Keratinocyte (primary cell): ENCODE measurements at regions not wholly inside any gene's neighbourhood (a gene's known extent, or its start where the extent isn't known, plus 50 kb on each side); places are given as distances from the start of the nearest gene placed in this dataset.

ENCODE experiments used
- DNase-seq: peaks from one replicate; pipeline ENCODE4 v3.0.0-alpha.2; 2011; ENCODE audit warnings: low read depth, missing footprints, low spot score
- FAIRE-seq: peaks from 2 replicates; lab custom pipeline; 2011; peaks lifted over from hg19 to GRCh38; lab: Jason Lieb, UNC
- H2AFZ ChIP-seq: 2 replicates; pipeline ENCODE4 v1.6.0; 2012; ENCODE audit warnings: low read length, control low read depth, inconsistent platforms; ENCODE audit not compliant: control insufficient read depth
- H3K27ac ChIP-seq: 2 replicates; pipeline ENCODE4 v1.5.1; 2011; ENCODE audit warnings: low read length; ENCODE audit not compliant: control insufficient read depth, insufficient read depth
- H3K27me3 ChIP-seq: 3 replicates; pipeline ENCODE4 v1.6.0; 2011; ENCODE audit warnings: low read length; ENCODE audit not compliant: control insufficient read depth, insufficient read depth; ENCODE audit errors: extremely low read depth
- H3K36me3 ChIP-seq, 2 experiments: 2 replicates in 1 of 2; 3 replicates in 1 of 2; pipeline ENCODE4 v1.5.1; 2011; ENCODE audit warnings: low read length in 2 of 2, mild to moderate bottlenecking in 1 of 2; ENCODE audit not compliant: control insufficient read depth in 2 of 2, insufficient read depth in 2 of 2; ENCODE audit errors: extremely low read depth in 1 of 2
- H3K4me1 ChIP-seq: 3 replicates; pipeline ENCODE4 v1.5.1; 2011; ENCODE audit warnings: low read length; ENCODE audit not compliant: control insufficient read depth, insufficient read depth; ENCODE audit errors: extremely low read depth
- H3K4me2 ChIP-seq: 3 replicates; pipeline ENCODE4 v1.6.0; 2011; ENCODE audit warnings: low read depth, low read length; ENCODE audit not compliant: control insufficient read depth, insufficient read depth; ENCODE audit errors: extremely low read depth
- H3K4me3 ChIP-seq, 3 experiments: fragments of 200-600 bp in 1 of 3; sonication (generic) in 1 of 3; 2 replicates in 2 of 3; 3 replicates in 1 of 3; pipeline ENCODE4 v1.5.1; 2011 to 2016; ENCODE audit warnings: low read length in 3 of 3, mild to moderate bottlenecking in 3 of 3, control low read depth in 2 of 3, inconsistent platforms in 1 of 3, low read depth in 1 of 3, mixed read lengths in 1 of 3, mixed run types in 1 of 3, moderate library complexity in 1 of 3; ENCODE audit not compliant: control insufficient read depth in 2 of 3, insufficient read depth in 2 of 3; ENCODE audit errors: extremely low read depth in 1 of 3
- H3K79me2 ChIP-seq: 2 replicates; pipeline ENCODE4 v1.6.0; 2012; ENCODE audit warnings: low read length; ENCODE audit not compliant: control insufficient read depth, insufficient read depth
- H3K9ac ChIP-seq: 3 replicates; pipeline ENCODE4 v1.6.0; 2011; ENCODE audit warnings: low read length; ENCODE audit not compliant: control insufficient read depth, insufficient read depth; ENCODE audit errors: extremely low read depth
- H3K9me1 ChIP-seq: 3 replicates; pipeline ENCODE4 v1.6.0; 2011; ENCODE audit warnings: low read length; ENCODE audit not compliant: control insufficient read depth, insufficient read depth; ENCODE audit errors: extremely low read depth
- H3K9me3 ChIP-seq: 2 replicates; pipeline ENCODE4 v1.5.1; 2012; ENCODE audit warnings: low read depth, low read length; ENCODE audit not compliant: control insufficient read depth
- H4K20me1 ChIP-seq: 3 replicates; pipeline ENCODE4 v1.6.0; 2011; ENCODE audit warnings: low read length; ENCODE audit not compliant: control insufficient read depth, insufficient read depth; ENCODE audit errors: extremely low read depth
- EZH2 ChIP-seq: IDR thresholded peaks from one replicate; pipeline ENCODE4 v1.6.1; 2012; ENCODE audit warnings: inconsistent platforms, mild to moderate bottlenecking, low read length, moderate library complexity
- dilution Hi-C: fragments of 300-500 bp; cut with MboI; formaldehyde crosslinking; loops from one replicate; pipeline ENCODE4 v1.7.0; 2020; ENCODE audit warnings: low sequenced_read_pairs; ENCODE audit not compliant: extremely low pct_ligation_motif_present
- TF ChIP-seq, protein P1 (sequence below), 3 experiments: IDR thresholded peaks in 1 of 3; conservative IDR thresholded peaks in 1 of 3; optimal IDR thresholded peaks in 1 of 3; 2 replicates in 2 of 3; 3 replicates in 1 of 3; pipeline versions ENCODE3 to v1.5.1; 2011; ENCODE audit warnings: low read length in 3 of 3, mild to moderate bottlenecking in 3 of 3, moderate library complexity in 2 of 3, control low read depth in 1 of 3, inconsistent platforms in 1 of 3; ENCODE audit not compliant: insufficient read depth in 2 of 3; ENCODE audit errors: extremely low read depth in 1 of 3

DNA sequence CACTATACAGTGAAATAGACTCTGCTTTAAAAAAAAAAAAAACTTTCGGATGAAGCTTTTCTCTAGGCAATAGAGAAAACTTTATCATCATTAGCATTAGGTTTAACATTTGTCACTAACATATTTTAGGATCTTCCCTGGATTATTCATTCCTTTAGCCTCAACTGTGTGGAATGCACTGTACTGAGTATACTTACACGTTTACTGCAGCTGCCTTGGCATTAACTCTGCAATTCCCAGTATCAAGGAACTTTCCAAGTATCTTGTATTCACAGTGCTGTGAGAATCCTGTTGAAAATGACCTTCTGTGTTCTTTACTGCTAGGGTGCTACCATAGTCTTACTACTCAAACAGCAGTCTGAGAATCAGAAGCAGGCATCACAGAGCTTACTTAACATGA, 328.2 kb upstream of the COL3A1 start:
- no peaks in the 10 kb centered on the region for H3K9me1 ChIP-seq
- DNase-seq = no peak
- dilution Hi-C loops = no loop called here
- no peaks in the 10 kb centered on the region for H4K20me1 ChIP-seq
- no peak for FAIRE-seq
- no peaks in the 10 kb centered on the region for H3K79me2 ChIP-seq
- H3K4me1 ChIP-seq = no peaks in the 10 kb centered on the region
- H3K36me3 ChIP-seq = no peaks in the 10 kb centered on the region
- H3K27me3 ChIP-seq = no peaks in the 10 kb centered on the region
- no peak overlapping the region for H3K4me2 ChIP-seq
- H3K27ac ChIP-seq = no peak overlapping the region
- H3K9ac ChIP-seq = no peak overlapping the region
- TF ChIP-seq, protein P1, sequence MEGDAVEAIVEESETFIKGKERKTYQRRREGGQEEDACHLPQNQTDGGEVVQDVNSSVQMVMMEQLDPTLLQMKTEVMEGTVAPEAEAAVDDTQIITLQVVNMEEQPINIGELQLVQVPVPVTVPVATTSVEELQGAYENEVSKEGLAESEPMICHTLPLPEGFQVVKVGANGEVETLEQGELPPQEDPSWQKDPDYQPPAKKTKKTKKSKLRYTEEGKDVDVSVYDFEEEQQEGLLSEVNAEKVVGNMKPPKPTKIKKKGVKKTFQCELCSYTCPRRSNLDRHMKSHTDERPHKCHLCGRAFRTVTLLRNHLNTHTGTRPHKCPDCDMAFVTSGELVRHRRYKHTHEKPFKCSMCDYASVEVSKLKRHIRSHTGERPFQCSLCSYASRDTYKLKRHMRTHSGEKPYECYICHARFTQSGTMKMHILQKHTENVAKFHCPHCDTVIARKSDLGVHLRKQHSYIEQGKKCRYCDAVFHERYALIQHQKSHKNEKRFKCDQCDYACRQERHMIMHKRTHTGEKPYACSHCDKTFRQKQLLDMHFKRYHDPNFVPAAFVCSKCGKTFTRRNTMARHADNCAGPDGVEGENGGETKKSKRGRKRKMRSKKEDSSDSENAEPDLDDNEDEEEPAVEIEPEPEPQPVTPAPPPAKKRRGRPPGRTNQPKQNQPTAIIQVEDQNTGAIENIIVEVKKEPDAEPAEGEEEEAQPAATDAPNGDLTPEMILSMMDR (optimal IDR thresholded peaks at IDR 0.05 in 1 of 3, IDR thresholded peaks at IDR 0.05 in 1 of 3, conservative IDR thresholded peaks at IDR 0.05 in 1 of 3; ENCODE audit: extremely low read depth in 1 of 3, insufficient read depth in 2 of 3, low read length in 3 of 3) = no peak
- no peak for TF ChIP-seq EZH2
- no peak overlapping the region for H2AFZ ChIP-seq
- H3K4me3 ChIP-seq = no peak overlapping the region
- no peaks in the 10 kb centered on the region for H3K9me3 ChIP-seq

DNA sequence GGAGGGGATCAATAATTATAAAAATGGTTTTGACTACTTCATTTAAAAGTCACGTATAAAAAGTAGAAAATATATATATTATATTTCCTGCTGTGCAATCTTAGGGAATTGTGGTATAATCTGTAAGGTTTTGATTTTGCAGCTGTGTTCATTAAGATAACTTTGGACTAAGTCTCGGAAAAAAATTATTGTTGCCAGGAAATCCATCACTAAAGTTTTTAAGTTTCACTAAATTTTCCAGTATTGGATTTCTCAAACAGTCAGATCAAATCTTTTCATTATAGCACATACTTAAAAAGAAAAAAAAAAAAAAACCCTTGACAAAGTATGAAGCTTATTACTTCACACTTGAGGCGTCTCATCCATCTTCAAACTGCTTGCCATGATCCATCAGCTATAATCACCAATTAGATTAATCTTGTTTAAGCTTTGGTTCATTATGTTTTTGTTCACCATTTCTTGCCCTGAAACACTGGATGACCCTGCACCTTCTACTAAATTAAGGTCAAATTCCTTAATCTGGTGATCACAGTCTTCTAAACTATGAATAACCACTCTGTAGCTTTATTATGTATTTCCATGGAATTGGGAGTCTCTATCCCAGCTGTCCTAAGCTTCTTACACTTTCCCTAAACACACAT, 326.6 kb upstream of the COL3A1 start:
- DNase-seq (no peak), FAIRE-seq (no peak)
- Histone ChIP-seq H3K36me3 (no peaks in the 10 kb centered on the region), H3K4me2 (no peak overlapping the region), H3K79me2 (no peaks in the 10 kb centered on the region), H3K4me1 (no peaks in the 10 kb centered on the region), H3K27me3 (no peaks in the 10 kb centered on the region), H3K27ac (no peak overlapping the region), H4K20me1 (no peaks in the 10 kb centered on the region), H3K9me1 (no peaks in the 10 kb centered on the region), H3K9me3 (no peaks in the 10 kb centered on the region), H3K9ac (no peak overlapping the region), H2AFZ (no peak overlapping the region), H3K4me3 (no peak overlapping the region)
- dilution Hi-C loops = no loop called here
- TF ChIP-seq EZH2 = no peak
- TF ChIP-seq, protein P1 (optimal IDR thresholded peaks at IDR 0.05 in 1 of 3, IDR thresholded peaks at IDR 0.05 in 1 of 3, conservative IDR thresholded peaks at IDR 0.05 in 1 of 3; ENCODE audit: extremely low read depth in 1 of 3, insufficient read depth in 2 of 3, low read length in 3 of 3) = no peak
